IMR-90 (cell line): ENCODE measurements at regions not wholly inside any gene's neighbourhood (a gene's known extent, or its start where the extent isn't known, plus 50 kb on each side); places are given as distances from the start of the nearest gene placed in this dataset.

Experiments used
- ATAC-seq: fragments of 200-7000 bp; cut with Tn5 transposase; 2 replicates; pipeline ENCODE4 v1.9.1; 2020; ENCODE audit warnings: low read depth, mild to moderate bottlenecking, moderate library complexity
- BruUV-seq: library from RNA; stranded (reverse); fragments of 400-500 nt; replicated peaks from 2 replicates; lab custom pipeline; 2021; lab: Mats Ljungman, UMichigan
- CTCF ChIA-PET: fragments of 300-600 bp; formaldehyde crosslinking; extraction: SDS; loops from one replicate; lab custom pipeline; 2021; ENCODE audit warnings: antibody characterized with exemption; lab: Yijun Ruan, JAX
- POLR2A ChIA-PET: fragments of 300-600 bp; sonication (Branson Sonifier 250); formaldehyde crosslinking; loops from one replicate; lab custom pipeline; 2022; ENCODE audit warnings: antibody characterized with exemption; ENCODE audit not compliant: unreplicated experiment; lab: Charles Lee
- DNase-seq: peaks from one replicate; pipeline ENCODE4 v3.0.0; 2013
- H2AFZ ChIP-seq: replicated peaks from 2 replicates; pipeline ENCODE3; 2013; ENCODE audit warnings: low read length, mild to moderate bottlenecking; ENCODE audit not compliant: poor library complexity
- H2AK5ac ChIP-seq: 2 replicates; pipeline ENCODE4 v1.6.1; 2013; ENCODE audit warnings: low read depth, low read length, inconsistent platforms
- H2AK9ac ChIP-seq: replicated peaks from 2 replicates; pipeline ENCODE3; 2013; ENCODE audit warnings: mild to moderate bottlenecking, low read depth, low read length, moderate library complexity; ENCODE audit not compliant: poor library complexity
- H2BK120ac ChIP-seq: 2 replicates; pipeline ENCODE4 v1.6.1; 2013; ENCODE audit warnings: low read depth, low read length, inconsistent platforms
- H2BK15ac ChIP-seq: 3 replicates; pipeline ENCODE4 v1.6.1; 2013; ENCODE audit warnings: low read depth, low read length, inconsistent platforms
- H2BK20ac ChIP-seq: 2 replicates; pipeline ENCODE4 v1.6.1; 2013; ENCODE audit warnings: low read depth, mild to moderate bottlenecking, inconsistent platforms, low read length, moderate library complexity
- H2BK5ac ChIP-seq: 2 replicates; pipeline ENCODE4 v1.6.1; 2013; ENCODE audit warnings: mild to moderate bottlenecking, low read depth, low read length, inconsistent platforms; ENCODE audit not compliant: poor library complexity, severe bottlenecking
- H3K14ac ChIP-seq: replicated peaks from 2 replicates; pipeline ENCODE4 v1.6.1; 2013; ENCODE audit warnings: low read depth, low read length, inconsistent platforms
- H3K18ac ChIP-seq: 2 replicates; pipeline ENCODE4 v1.6.1; 2013; ENCODE audit warnings: low read depth, low read length, control low read depth
- H3K23ac ChIP-seq: 2 replicates; pipeline ENCODE4 v1.6.1; 2013; ENCODE audit warnings: low read depth, low read length, inconsistent platforms
- H3K27ac ChIP-seq: 2 replicates; pipeline ENCODE4 v1.5.1; 2013; ENCODE audit warnings: mild to moderate bottlenecking, control low read depth, low read length; ENCODE audit not compliant: insufficient read depth
- H3K27me3 ChIP-seq: 2 replicates; pipeline ENCODE4 v1.6.1; 2013; ENCODE audit warnings: low read length; ENCODE audit not compliant: control insufficient read depth, insufficient read depth
- H3K36me3 ChIP-seq: 2 replicates; pipeline ENCODE4 v1.6.1; 2013; ENCODE audit warnings: low read length, mixed read lengths; ENCODE audit not compliant: control insufficient read depth, insufficient read depth
- H3K4ac ChIP-seq: 2 replicates; pipeline ENCODE4 v1.6.1; 2013; ENCODE audit warnings: low read depth, low read length, inconsistent platforms
- H3K4me1 ChIP-seq: 2 replicates; pipeline ENCODE4 v1.6.1; 2013; ENCODE audit warnings: low read length, mixed read lengths; ENCODE audit not compliant: control insufficient read depth, insufficient read depth
- H3K4me2 ChIP-seq: 2 replicates; pipeline ENCODE4 v1.6.1; 2013; ENCODE audit warnings: low read depth, mild to moderate bottlenecking, control low read depth, low read length, moderate library complexity
- H3K4me3 ChIP-seq: 2 replicates; pipeline ENCODE4 v1.5.1; 2013; ENCODE audit warnings: low read depth, mild to moderate bottlenecking, control low read depth, low read length, moderate library complexity; ENCODE audit not compliant: insufficient read depth
- H3K56ac ChIP-seq: 2 replicates; pipeline ENCODE4 v1.6.1; 2013; ENCODE audit warnings: low read length, inconsistent platforms; ENCODE audit not compliant: insufficient read depth; ENCODE audit errors: extremely low read depth
- H3K79me1 ChIP-seq, 2 experiments: 2 replicates each; pipeline ENCODE4 v1.6.1; 2013; ENCODE audit warnings: low read length in 2 of 2, inconsistent platforms in 1 of 2, low read depth in 1 of 2
- H3K9ac ChIP-seq: 2 replicates; pipeline ENCODE4 v1.6.1; 2013; ENCODE audit warnings: low read depth, low read length, control low read depth
- H3K9me1 ChIP-seq: 2 replicates; pipeline ENCODE4 v1.6.1; 2013; ENCODE audit warnings: low read length, inconsistent platforms; ENCODE audit not compliant: insufficient read depth
- H3K9me3 ChIP-seq: 2 replicates; pipeline ENCODE4 v1.6.1; 2013; ENCODE audit warnings: low read length; ENCODE audit not compliant: control insufficient read depth, insufficient read depth
- H4K20me1 ChIP-seq: 2 replicates; pipeline ENCODE4 v1.6.1; 2013; ENCODE audit warnings: low read length, inconsistent platforms; ENCODE audit not compliant: insufficient read depth
- H4K5ac ChIP-seq: 2 replicates; pipeline ENCODE4 v1.6.1; 2013; ENCODE audit warnings: mild to moderate bottlenecking, low read depth, low read length, control low read depth
- H4K8ac ChIP-seq, 2 experiments: 2 replicates each; pipeline ENCODE4 v1.6.1; 2013; ENCODE audit warnings: low read depth in 2 of 2, low read length in 2 of 2, control low read depth in 1 of 2, inconsistent platforms in 1 of 2
- H4K91ac ChIP-seq: 2 replicates; pipeline ENCODE4 v1.6.1; 2013; ENCODE audit warnings: low read depth, low read length, inconsistent platforms; ENCODE audit not compliant: insufficient read depth
- CEBPB ChIP-seq: IDR thresholded peaks from 2 replicates; pipeline ENCODE4 v1.6.1; 2012; ENCODE audit warnings: low read depth, low read length, improper control_type of control experiment
- FOS ChIP-seq: fragments of 150-350 bp; IDR thresholded peaks from 2 replicates; pipeline ENCODE4 v1.6.1; 2016; ENCODE audit warnings: low read depth, low read length
- RAD21 ChIP-seq: IDR thresholded peaks from 2 replicates; pipeline ENCODE4 v1.6.1; 2012; ENCODE audit warnings: low read length, improper control_type of control experiment
- SMC3 ChIP-seq: fragments of 150-350 bp; IDR thresholded peaks from 2 replicates; pipeline ENCODE4 v1.6.1; 2016; ENCODE audit warnings: low read depth, mild to moderate bottlenecking, antibody characterized with exemption, low read length, moderate library complexity
- USF2 ChIP-seq: fragments of 150-350 bp; IDR thresholded peaks from 2 replicates; pipeline ENCODE4 v1.6.1; 2017; ENCODE audit warnings: mild to moderate bottlenecking, antibody characterized with exemption, low read length, low read depth
- WGBS, 2 experiments: methylation state at CpG; one replicate each; pipeline versions ENCODE4 v1.1.5 to v1.1.7; 2013; ENCODE audit warnings: missing lambda C conversion rate in 2 of 2; ENCODE audit not compliant: insufficient read length in 1 of 2; ENCODE audit errors: extremely low coverage in 2 of 2; 5-methylcytosine and 5-hydroxymethylcytosine counted together
- dilution Hi-C: fragments of 300-500 bp; cut with HindIII; formaldehyde crosslinking; loops from one replicate; pipeline ENCODE4 v1.14.3; 2018; ENCODE audit warnings: low sequenced_read_pairs; ENCODE audit not compliant: unreplicated experiment
- in situ Hi-C: fragments of 300-500 bp; cut with MboI; formaldehyde crosslinking; loops from 3 replicates; pipeline ENCODE4 v1.14.3; 2019; ENCODE audit warnings: low sequenced_read_pairs, inconsistent platforms, mixed read lengths
- intact Hi-C: fragments of 100-400 bp; cut with micrococcal nuclease; formaldehyde crosslinking; loops from 2 replicates; pipeline ENCODE4 v1.10.0; 2022

- no peaks in the 10 kb centered on the region for H3K9me3 ChIP-seq
- no peak overlapping the region for H2AK9ac ChIP-seq
- H2AK5ac ChIP-seq = peak overlapping the region; percentile 84
- peak overlapping the region; percentile 12; the same call in 1 of the 2 replicates for H3K23ac ChIP-seq
- peak overlapping the region; percentile 81 to 98; a peak in 3 of 4 replicates for H4K8ac ChIP-seq
- no peak overlapping the region for H3K4me2 ChIP-seq
- no peaks in the 10 kb centered on the region for H3K36me3 ChIP-seq
- no peak overlapping the region for H3K4me3 ChIP-seq
- H3K56ac ChIP-seq = no peak overlapping the region
- ChIA-PET CTCF (no interaction called here), POLR2A (no interaction called here)
- no peaks in the 10 kb centered on the region for H3K79me1 ChIP-seq
- H4K20me1 ChIP-seq = no peaks in the 10 kb centered on the region
- BruUV-seq = no TSS peak
- H4K91ac ChIP-seq = peak overlapping the region; percentile 99
- peak overlapping the region; percentile 59 for H2AFZ ChIP-seq
- peak overlapping the region; percentile 92 for H3K4ac ChIP-seq
- intact Hi-C loops = no loop called here
- H2BK120ac ChIP-seq = peak overlapping the region; percentile 99
- ATAC-seq (no peak), DNase-seq (peak; percentile 72)
- H3K9me1 ChIP-seq = peaks cover 18% of the 10 kb centered on the region
- TF ChIP-seq RAD21 (no peak), FOS (peak; percentile 55), SMC3 (no peak), CEBPB (peak; percentile 94), USF2 (no peak)
- no CpG with 5 or more reads among the region's 7 CpGs for WGBS, 2 experiments
- H3K4me1 ChIP-seq = peaks cover 17% of the 10 kb centered on the region
- H2BK5ac ChIP-seq = peak overlapping the region; percentile 91
- no peak overlapping the region for H3K9ac ChIP-seq
- peak overlapping the region; percentile 97 for H3K18ac ChIP-seq
- dilution Hi-C loops = no loop called here
- in situ Hi-C loops = no loop called here
- no peak overlapping the region for H3K27ac ChIP-seq
- 0 out of 2 replicates have a peak, but pooled peaks cover under 1% of the 10 kb centered on the region for H3K27me3 ChIP-seq
- H2BK20ac ChIP-seq = peak overlapping the region; percentile 98
- H2BK15ac ChIP-seq = peak overlapping the region; percentile 81; the same call in 2 of the 3 replicates
- peak overlapping the region; percentile 93 for H3K14ac ChIP-seq
- H4K5ac ChIP-seq = peak overlapping the region; percentile 92; the same call in 1 of the 2 replicates
These were observed 116.3 kb downstream of the TTC32 start for GRCh38 chr2:19785447-19785846.
